HG02759 (cell line): ENCODE measurements at regions not wholly inside any gene's neighbourhood (a gene's known extent, or its start where the extent isn't known, plus 50 kb on each side); places are given as distances from the start of the nearest gene placed in this dataset.
A peak's percentile ranks its signal among the peaks of the same experiment; 100 is the strongest.

Source experiments
- ATAC-seq: cut with Tn5 transposase; IDR thresholded peaks from one replicate; pipeline ENCODE4 v1.9.1; 2021; ENCODE audit warnings: mild to moderate bottlenecking, moderate library complexity; ENCODE audit not compliant: unreplicated experiment

- ATAC-seq: no peak
Measured at GRCh38 chr2:45301307-45302277, 292.3 kb upstream of the SIX2 start.

DNA sequence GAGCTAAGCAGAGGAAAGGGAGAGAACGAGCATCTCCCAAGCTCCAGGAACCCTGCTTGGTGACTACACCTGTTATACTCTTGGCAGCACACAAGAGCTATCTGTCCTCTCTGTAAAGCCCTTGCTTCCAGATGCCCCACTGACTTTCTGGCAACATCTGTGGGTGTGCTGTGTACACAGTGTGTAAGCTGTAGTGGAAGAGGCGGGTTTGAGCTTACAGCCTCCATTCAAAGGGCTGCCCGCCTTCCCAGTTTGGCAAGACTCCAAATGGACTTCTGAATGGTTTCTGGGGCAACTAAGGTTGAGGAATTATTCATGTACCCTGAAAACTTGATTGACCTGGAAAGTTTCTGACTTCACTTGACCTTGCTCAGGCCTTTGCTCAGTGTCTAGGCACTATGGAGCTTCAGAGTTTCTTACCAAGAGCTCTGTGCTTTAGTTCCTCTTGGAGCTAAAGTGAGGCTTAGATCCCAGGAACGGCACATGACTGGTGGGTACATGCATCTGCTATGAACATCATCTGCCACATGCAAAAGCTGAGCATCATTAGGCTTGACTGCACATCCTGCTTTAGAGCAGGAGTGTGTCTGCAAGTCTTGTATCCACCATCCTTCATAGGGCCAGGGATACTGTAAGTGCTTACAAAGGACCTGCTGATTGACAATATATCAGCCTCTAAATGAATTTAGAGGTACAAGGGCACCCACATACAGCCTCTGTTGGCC lies 290.9 kb upstream of the SIX2 start:
- no peak for ATAC-seq

GRCh38 chr2:45299361-45299760 lies 290.1 kb upstream of the SIX2 start:
- ATAC-seq: no peak

- no peak for ATAC-seq
Measured at GRCh38 chr2:45293182-45293581, 283.9 kb upstream of the SIX2 start.

DNA sequence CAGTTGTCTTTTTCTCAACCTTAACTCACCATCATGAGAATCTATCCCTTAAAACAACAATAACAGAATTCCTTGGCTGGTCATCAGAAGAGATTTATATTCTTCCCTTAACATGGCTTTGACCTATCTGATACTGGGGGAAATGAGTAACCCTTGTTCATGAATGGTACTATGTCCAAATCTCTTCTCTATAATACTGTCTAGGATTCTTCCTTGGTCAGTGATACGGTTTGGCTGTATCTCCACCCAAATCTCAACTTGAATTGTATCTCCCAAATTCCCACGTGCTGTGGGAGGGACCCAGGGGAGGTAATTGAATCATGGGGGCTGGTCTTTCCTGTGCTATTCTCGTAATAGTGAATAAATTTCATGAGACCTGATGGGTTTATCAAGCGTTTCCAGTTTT lies 282.0 kb upstream of the SIX2 start:
- ATAC-seq: no peak

- peak; percentile 90 for ATAC-seq
Measured at GRCh38 chr2:45289997-45290709, 280.9 kb upstream of the SIX2 start.

DNA sequence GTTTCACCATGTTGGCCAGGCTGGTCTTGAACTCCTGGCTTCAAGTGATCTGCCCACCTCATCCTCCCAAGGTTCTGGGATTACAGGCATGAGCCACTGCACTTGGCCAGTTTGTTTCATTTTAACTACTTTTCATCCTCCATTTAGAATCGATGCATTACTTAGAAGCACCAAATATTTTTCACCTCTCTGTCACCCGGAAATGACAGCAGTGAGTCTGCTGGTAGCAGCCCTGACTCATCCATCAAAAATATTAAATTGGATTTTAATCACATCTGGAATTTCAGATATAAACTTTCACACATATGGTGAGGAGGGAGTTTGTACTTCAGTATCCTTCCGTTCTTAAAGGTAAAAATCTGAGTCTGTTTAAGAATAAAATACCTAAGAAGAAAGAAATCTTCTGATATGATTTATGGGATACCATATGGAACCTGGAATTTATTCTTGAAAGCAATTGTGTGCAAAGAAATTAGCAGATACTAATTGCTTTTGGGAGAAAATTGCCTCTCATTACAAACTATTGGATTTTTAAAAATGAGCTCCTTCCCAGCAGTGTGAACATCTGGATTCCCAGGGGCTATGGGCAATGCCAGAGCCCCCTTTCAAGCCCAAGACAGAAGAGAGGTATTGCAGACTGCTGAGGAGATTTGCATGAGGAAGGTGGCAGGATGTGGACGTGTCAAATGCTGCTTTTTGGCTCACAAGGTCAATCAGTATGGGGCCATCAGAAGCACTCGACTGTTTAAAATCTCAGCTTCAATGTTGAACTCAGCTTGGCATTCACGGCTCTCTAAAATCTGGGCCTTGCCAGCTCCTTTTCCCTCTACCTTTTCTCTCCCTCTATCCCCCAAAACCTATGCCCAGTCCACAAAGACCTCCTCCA lies 279.5 kb upstream of the SIX2 start:
- ATAC-seq: peak; percentile 35

- ATAC-seq: no peak
Measured at GRCh38 chr2:45287045-45287444, 277.8 kb upstream of the SIX2 start.

- no peak for ATAC-seq
Measured at GRCh38 chr2:45285771-45286390, 276.6 kb upstream of the SIX2 start.

- no peak for ATAC-seq
Measured at GRCh38 chr2:45285311-45285710, 276.1 kb upstream of the SIX2 start.

DNA sequence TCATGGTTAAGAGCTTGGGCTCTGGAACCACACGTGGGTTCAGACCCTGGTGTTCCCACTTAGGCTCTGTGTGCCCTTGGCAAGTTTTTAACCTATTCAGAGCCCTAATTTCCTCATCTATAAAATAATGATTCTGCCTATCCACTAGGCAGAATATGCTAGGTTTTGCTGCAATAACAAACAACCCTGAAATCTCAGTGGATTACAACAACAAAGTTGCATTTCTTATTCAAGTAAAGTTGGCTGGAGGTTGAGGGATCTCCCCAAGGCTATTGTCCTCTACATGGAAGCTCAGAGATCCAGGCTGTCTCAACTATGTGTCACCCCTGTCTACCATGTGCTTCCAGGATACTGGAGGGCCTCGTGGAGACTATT lies 275.4 kb upstream of the SIX2 start:
- ATAC-seq: no peak

DNA sequence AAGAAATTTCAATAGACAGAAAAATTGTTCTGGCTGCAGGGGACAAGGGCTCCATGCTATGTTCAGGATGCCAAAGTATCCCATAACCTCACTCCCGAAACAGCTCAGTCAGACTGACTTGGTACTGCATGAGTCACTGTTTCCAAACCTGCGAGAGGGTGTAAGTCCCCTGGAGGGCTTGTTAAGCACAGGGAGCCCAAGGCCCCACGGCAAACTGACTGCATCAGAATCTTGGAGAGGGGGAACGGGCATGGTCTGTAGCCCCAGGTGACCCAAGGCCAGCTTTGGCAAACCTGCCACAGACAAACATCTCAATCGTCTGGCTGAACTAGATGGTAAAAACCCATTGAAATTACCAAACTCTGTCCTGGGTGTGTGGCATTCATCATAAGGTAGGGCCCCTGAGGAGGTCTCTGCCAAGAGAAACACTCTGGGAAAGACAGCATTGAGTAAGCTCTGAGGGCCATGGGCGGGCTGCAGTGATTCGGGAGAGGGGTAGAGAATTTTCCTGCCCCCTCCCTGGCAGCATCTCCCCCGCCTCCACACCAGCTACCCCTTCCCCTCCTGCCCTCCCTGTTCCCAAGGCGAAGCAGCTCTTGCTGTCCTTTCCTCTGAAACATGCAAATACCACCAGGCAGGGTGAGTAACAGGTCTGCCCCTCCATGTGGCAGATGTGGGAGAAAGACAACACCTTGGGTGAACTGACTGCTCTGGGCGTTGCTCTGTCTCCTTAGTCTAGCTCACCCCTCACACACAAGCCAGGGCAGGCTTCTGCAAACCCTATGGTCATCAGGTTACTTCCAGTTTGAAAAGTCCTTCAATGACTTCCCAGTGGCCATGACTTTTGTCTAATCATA lies 274.7 kb upstream of the SIX2 start:
- no peak for ATAC-seq

DNA sequence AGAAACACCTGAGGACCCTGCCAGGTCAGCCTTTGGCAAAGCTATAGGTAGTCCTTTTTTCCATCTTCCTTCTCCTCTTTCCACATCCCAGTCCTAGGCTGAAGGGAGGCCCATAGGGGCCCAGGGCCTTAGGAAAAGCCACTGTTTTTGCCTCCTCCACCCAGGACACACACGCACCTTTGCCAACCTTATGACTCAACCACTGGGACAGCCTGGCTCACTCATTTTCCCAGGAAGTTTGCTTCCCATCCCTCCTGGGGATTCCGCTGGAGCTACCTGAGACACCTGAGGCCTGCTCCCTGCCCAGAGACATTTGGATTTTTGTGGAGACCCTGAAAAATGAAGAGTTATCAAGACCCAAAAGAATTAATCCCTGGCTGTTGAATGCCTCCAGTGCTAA lies 273.4 kb upstream of the SIX2 start:
- no peak for ATAC-seq

GRCh38 chr2:45281311-45281710 lies 272.1 kb upstream of the SIX2 start:
- no peak for ATAC-seq

DNA sequence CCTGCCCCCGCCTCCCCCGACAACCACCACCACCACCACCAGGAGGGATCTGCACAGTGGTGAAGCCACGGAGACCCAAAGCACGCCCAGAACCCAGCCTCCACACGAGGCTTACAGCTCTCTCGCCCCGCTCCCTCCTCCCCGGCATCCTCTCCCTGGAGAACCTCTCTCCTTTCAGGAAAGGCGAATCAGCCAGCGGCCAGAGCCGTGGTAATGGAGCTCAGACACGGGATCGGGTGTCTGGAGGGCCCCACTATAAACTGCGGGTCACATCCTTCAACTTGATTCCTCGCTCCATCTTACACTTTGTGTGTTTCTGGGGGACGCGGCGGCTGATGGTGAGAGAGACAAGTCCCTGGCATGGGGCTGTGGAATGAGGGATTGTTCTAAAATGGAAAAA lies 271.5 kb upstream of the SIX2 start:
- ATAC-seq: no peak

- no peak for ATAC-seq
Measured at GRCh38 chr2:45279356-45279755, 270.1 kb upstream of the SIX2 start.

DNA sequence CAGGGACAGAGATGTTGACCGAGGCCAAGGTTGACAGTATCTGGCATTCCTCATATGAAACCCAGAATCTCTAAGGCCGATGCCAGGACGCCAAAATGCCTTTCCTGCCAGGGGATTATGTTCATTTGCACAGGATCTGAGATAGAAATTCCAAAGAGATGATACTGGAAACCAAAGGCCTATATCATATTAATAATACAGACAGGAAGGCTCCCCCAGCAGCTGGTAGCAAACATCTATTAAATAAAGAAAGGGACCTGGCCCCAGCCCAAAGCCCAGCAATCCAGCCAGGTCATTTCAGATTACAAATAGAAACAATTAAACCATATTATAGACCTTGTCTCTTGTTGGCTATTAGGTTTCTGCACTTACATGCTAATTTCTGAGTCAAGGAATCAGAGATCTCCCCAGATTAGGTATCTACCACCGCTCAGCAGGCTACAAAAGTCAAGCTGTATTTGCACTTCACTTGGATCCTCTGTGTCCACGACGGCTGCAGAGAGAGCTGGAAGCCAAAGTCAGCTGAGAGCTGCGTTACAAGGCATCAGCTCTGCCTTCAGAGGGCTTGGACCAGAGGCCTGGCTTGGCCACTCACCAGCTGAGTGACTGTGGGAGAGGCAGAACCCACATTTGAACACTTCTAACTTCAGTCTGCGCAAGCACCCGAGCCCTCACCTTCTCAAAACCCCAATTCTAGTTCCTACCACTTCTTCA lies 269.3 kb upstream of the SIX2 start:
- ATAC-seq: no peak

- no peak for ATAC-seq
Measured at GRCh38 chr2:45276914-45277313, 267.7 kb upstream of the SIX2 start.

- ATAC-seq: no peak
Measured at GRCh38 chr2:45275806-45276205, 266.6 kb upstream of the SIX2 start.
